GM21529 (cell line): ENCODE measurements at regions not wholly inside any gene's neighbourhood (a gene's known extent, or its start where the extent isn't known, plus 50 kb on each side); places are given as distances from the start of the nearest gene placed in this dataset.
A peak's percentile ranks its signal among the peaks of the same experiment; 100 is the strongest.
"Not testable (repeated sequence)": the region's sequence is repeated elsewhere in the genome, so short reads cannot be mapped to it uniquely, and the experiment has no call there.

ENCODE experiments used
- ATAC-seq: cut with Tn5 transposase; IDR thresholded peaks from one replicate; pipeline ENCODE4 v1.9.1; 2021; ENCODE audit not compliant: unreplicated experiment

- no peak for ATAC-seq
These were observed 771.3 kb downstream of the RAB28 start for GRCh38 chr4:12712648-12713339.

GRCh38 chr4:12707381-12708175 lies 776.6 kb downstream of the RAB28 start:
- no peak for ATAC-seq

- ATAC-seq, result no peak
These were observed 781.1 kb downstream of the RAB28 start for GRCh38 chr4:12703036-12703435.

GRCh38 chr4:12701384-12701783 lies 782.8 kb downstream of the RAB28 start:
- ATAC-seq, result peak; percentile 61

- ATAC-seq, result no peak
These were observed 786.2 kb downstream of the RAB28 start for GRCh38 chr4:12697970-12698369.

GRCh38 chr4:12692815-12693214 lies 791.3 kb downstream of the RAB28 start:
- ATAC-seq, result no peak

GRCh38 chr4:12691168-12691567 lies 793.0 kb downstream of the RAB28 start:
- ATAC-seq, result no peak

GRCh38 chr4:12689457-12689856 lies 794.7 kb downstream of the RAB28 start:
- no peak for ATAC-seq

GRCh38 chr4:12679217-12679616 lies 804.9 kb downstream of the RAB28 start:
- no peak for ATAC-seq

- ATAC-seq, result no peak
These were observed 810.0 kb downstream of the RAB28 start for GRCh38 chr4:12674184-12674583.

GRCh38 chr4:12672303-12672702 lies 811.8 kb downstream of the RAB28 start:
- no peak for ATAC-seq

GRCh38 chr4:12658146-12658545 lies 826.0 kb downstream of the RAB28 start:
- no peak for ATAC-seq

- ATAC-seq, result no peak
These were observed 832.3 kb downstream of the RAB28 start for GRCh38 chr4:12651876-12652275.

GRCh38 chr4:12645732-12646131 lies 838.4 kb downstream of the RAB28 start:
- ATAC-seq, result no peak

GRCh38 chr4:12644261-12644660 lies 839.9 kb downstream of the RAB28 start:
- no peak for ATAC-seq

- ATAC-seq, result no peak
These were observed 847.9 kb downstream of the RAB28 start for GRCh38 chr4:12636191-12636590.

- no peak for ATAC-seq
These were observed 848.5 kb downstream of the RAB28 start for GRCh38 chr4:12635629-12636028.

GRCh38 chr4:12633053-12633651 lies 851.0 kb downstream of the RAB28 start:
- peak; percentile 99 for ATAC-seq

GRCh38 chr4:12615822-12616221 lies 868.3 kb downstream of the RAB28 start:
- no peak for ATAC-seq

GRCh38 chr4:12612876-12613275 lies 871.3 kb downstream of the RAB28 start:
- no peak for ATAC-seq

GRCh38 chr4:12609212-12609875 lies 874.8 kb downstream of the RAB28 start:
- not testable (repeated sequence) for ATAC-seq
